ENCODE measurements at regions not wholly inside any gene's neighbourhood (a gene's known extent, or its start where the extent isn't known, plus 50 kb on each side); places are given as distances from the start of the nearest gene placed in this dataset.

DNA sequence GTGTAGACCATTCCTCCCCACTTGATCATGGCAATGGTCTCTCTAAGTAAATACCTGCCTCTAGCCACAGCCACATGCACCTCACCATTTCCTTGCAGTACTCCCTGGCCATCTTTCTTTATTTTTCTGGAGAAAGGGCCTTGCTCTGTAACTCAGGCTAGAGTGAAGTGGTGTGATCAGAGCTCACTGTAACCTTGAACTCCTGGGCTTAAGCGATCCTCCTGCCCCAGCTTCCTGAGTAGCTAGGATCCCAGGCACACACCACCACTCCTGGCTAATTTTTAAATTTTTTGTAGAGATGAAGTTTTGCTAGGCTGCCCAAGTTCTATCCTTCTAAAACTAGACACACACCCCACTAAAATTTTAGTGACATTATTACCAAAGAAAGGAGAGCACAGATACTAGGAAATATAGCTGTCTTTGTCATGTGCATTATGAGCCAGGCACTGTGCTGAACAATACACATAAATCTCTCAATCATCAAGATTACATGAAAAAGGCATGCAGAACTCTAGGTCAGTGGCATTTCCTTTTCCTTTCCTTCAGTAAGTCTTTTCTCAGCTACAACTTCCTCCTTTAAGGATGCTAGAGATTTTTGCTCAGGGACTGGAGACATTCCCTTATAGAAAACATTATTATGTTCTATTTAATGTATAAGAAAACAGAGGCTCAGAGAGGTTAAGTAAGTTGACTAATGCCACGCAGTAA is 95.0 kb upstream of the SERBP1 start:
- TF ChIP-seq CTCF (IDR thresholded peaks at IDR 0.05; ENCODE audit: poor library complexity, severe bottlenecking): no peak
- TF ChIP-seq POLR2AphosphoS5 (IDR thresholded peaks at IDR 0.05): no peak
- no peak for TF ChIP-seq EP300 (conservative IDR thresholded peaks at IDR 0.05; ENCODE audit: poor library complexity, severe bottlenecking)
- TF ChIP-seq EZH2 (IDR thresholded peaks at IDR 0.05; ENCODE audit: borderline replicate concordance, insufficient read depth, low read length, poor library complexity, severe bottlenecking): no peak
- no peak for TF ChIP-seq TAF1 (IDR thresholded peaks at IDR 0.05; ENCODE audit: low read depth)
- TF ChIP-seq SMC3 (conservative IDR thresholded peaks at IDR 0.05; ENCODE audit: poor library complexity): no peak
- TF ChIP-seq MXI1 (conservative IDR thresholded peaks at IDR 0.05; ENCODE audit: poor library complexity, severe bottlenecking): no peak
- TF ChIP-seq REST (IDR thresholded peaks at IDR 0.05; ENCODE audit: borderline replicate concordance): no peak

All from neural cell (in vitro differentiated cells).